ENCODE measurements at regions not wholly inside any gene's neighbourhood (a gene's known extent, or its start where the extent isn't known, plus 50 kb on each side); places are given as distances from the start of the nearest gene placed in this dataset.

- TF ChIP-seq CTCF (IDR thresholded peaks at IDR 0.05 in 8 of 11, conservative IDR thresholded peaks at IDR 0.05 in 3 of 11) (no peak), POLR2AphosphoS5 (IDR thresholded peaks at IDR 0.05) (no peak)
Measured at GRCh38 chr16:73768786-73769203, 527.8 kb upstream of the PSMD7 start.

All from spleen (tissue), 7 donors.